Endodermal cell (in vitro differentiated cells): ENCODE measurements at regions not wholly inside any gene's neighbourhood (a gene's known extent, or its start where the extent isn't known, plus 50 kb on each side); places are given as distances from the start of the nearest gene placed in this dataset.

Experiments
- DNase-seq: peaks from one replicate; pipeline ENCODE4 v3.0.0-alpha.2; 2017
- H3K27ac ChIP-seq: 2 replicates; pipeline ENCODE4 v1.5.1; 2013; ENCODE audit warnings: mild to moderate bottlenecking, low read depth, low read length, moderate library complexity
- H3K27me3 ChIP-seq: 2 replicates; pipeline ENCODE4 v1.6.1; 2013; ENCODE audit warnings: mild to moderate bottlenecking, low read length, moderate library complexity; ENCODE audit not compliant: insufficient read depth, control insufficient read depth, poor library complexity, severe bottlenecking
- H3K36me3 ChIP-seq: 2 replicates; pipeline ENCODE4 v1.7.0; 2013; ENCODE audit warnings: mild to moderate bottlenecking, low read length, moderate library complexity; ENCODE audit not compliant: control insufficient read depth, insufficient read depth
- H3K4me1 ChIP-seq: one replicate; pipeline ENCODE4 v1.7.0; 2013; ENCODE audit warnings: low read length; ENCODE audit not compliant: control insufficient read depth, insufficient read depth
- H3K4me3 ChIP-seq: 2 replicates; pipeline ENCODE4 v1.5.1; 2013; ENCODE audit warnings: mild to moderate bottlenecking, low read length, moderate library complexity
- H3K9ac ChIP-seq: 2 replicates; pipeline ENCODE4 v1.6.1; 2013; ENCODE audit warnings: mild to moderate bottlenecking, low read length, moderate library complexity; ENCODE audit not compliant: poor library complexity, severe bottlenecking; ENCODE audit errors: extremely low read depth
- H3K9me3 ChIP-seq: 2 replicates; pipeline ENCODE4 v1.6.1; 2013; ENCODE audit warnings: mild to moderate bottlenecking, low read length, moderate library complexity; ENCODE audit not compliant: control insufficient read depth
- H3K27ac Mint-ChIP-seq: 2 replicates; pipeline ENCODE4 v1.8.0; 2020; ENCODE audit warnings: mixed read lengths
- H3K27me3 Mint-ChIP-seq: 2 replicates; pipeline ENCODE4 v1.8.0; 2021; ENCODE audit warnings: mild to moderate bottlenecking, mixed read lengths; ENCODE audit not compliant: insufficient read depth
- H3K36me3 Mint-ChIP-seq: 2 replicates; pipeline ENCODE4 v1.8.0; 2020; ENCODE audit warnings: low read depth, mixed read lengths
- H3K4me1 Mint-ChIP-seq: 2 replicates; pipeline ENCODE4 v1.8.0; 2020; ENCODE audit warnings: mixed read lengths
- H3K4me3 Mint-ChIP-seq: 2 replicates; pipeline ENCODE4 v1.8.0; 2020; ENCODE audit warnings: mild to moderate bottlenecking, moderate library complexity, mixed read lengths
- H3K9me3 Mint-ChIP-seq: 2 replicates; pipeline ENCODE4 v1.8.0; 2020; ENCODE audit warnings: mild to moderate bottlenecking, mixed read lengths
- WGBS, 2 experiments: methylation state at CpG; one replicate each; pipeline versions ENCODE4 v1.1.5 to v1.1.7; 2013; ENCODE audit warnings: missing lambda C conversion rate in 2 of 2, mixed read lengths in 1 of 2; ENCODE audit not compliant: insufficient coverage in 1 of 2, insufficient read length in 1 of 2; 5-methylcytosine and 5-hydroxymethylcytosine counted together
- TF ChIP-seq, protein P1 (sequence below): fragments of 200-600 bp; sonication (generic); conservative IDR thresholded peaks from 2 replicates; pipeline ENCODE4 v1.5.0; 2021; ENCODE audit warnings: antibody characterized with exemption, mild to moderate bottlenecking

GRCh38 chr3:127110982-127111693 is 81.8 kb upstream of the PRR23E start:
- DNase-seq: peak; percentile 22
- Histone ChIP-seq H3K9me3 (peaks cover 26% of the 10 kb centered on the region), H3K36me3 (no peaks in the 10 kb centered on the region), H3K9ac (no peak overlapping the region), H3K4me1 (no peaks in the 10 kb centered on the region), H3K27ac (no peak overlapping the region), H3K4me3 (no peak overlapping the region), H3K27me3 (no peaks in the 10 kb centered on the region)
- WGBS, 2 experiments: 60 to 65% methylated on average over 3 of the region's 3 CpGs
- Mint-ChIP-seq H3K27me3 (no peaks in the 10 kb centered on the region), H3K36me3 (peaks cover 5% of the 10 kb centered on the region), H3K27ac (no peak overlapping the region), H3K9me3 (peaks cover 24% of the 10 kb centered on the region), H3K4me1 (no peaks in the 10 kb centered on the region), H3K4me3 (no peak overlapping the region)
- TF ChIP-seq, protein P1, sequence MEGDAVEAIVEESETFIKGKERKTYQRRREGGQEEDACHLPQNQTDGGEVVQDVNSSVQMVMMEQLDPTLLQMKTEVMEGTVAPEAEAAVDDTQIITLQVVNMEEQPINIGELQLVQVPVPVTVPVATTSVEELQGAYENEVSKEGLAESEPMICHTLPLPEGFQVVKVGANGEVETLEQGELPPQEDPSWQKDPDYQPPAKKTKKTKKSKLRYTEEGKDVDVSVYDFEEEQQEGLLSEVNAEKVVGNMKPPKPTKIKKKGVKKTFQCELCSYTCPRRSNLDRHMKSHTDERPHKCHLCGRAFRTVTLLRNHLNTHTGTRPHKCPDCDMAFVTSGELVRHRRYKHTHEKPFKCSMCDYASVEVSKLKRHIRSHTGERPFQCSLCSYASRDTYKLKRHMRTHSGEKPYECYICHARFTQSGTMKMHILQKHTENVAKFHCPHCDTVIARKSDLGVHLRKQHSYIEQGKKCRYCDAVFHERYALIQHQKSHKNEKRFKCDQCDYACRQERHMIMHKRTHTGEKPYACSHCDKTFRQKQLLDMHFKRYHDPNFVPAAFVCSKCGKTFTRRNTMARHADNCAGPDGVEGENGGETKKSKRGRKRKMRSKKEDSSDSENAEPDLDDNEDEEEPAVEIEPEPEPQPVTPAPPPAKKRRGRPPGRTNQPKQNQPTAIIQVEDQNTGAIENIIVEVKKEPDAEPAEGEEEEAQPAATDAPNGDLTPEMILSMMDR: no peak

GRCh38 chr3:127112796-127113570 is 79.9 kb upstream of the PRR23E start:
- H3K4me1 Mint-ChIP-seq: no peaks in the 10 kb centered on the region
- H3K4me3 Mint-ChIP-seq: no peak overlapping the region
- 81% methylated on average over 5 of the region's 5 CpGs for WGBS, 2 experiments
- no peaks in the 10 kb centered on the region for H3K27me3 ChIP-seq
- TF ChIP-seq, protein P1: no peak
- no peaks in the 10 kb centered on the region for H3K4me1 ChIP-seq
- no peak overlapping the region for H3K4me3 ChIP-seq
- H3K9me3 Mint-ChIP-seq: peaks cover 24% of the 10 kb centered on the region
- no peaks in the 10 kb centered on the region for H3K36me3 ChIP-seq
- peaks cover 26% of the 10 kb centered on the region for H3K9me3 ChIP-seq
- H3K36me3 Mint-ChIP-seq: peaks cover 5% of the 10 kb centered on the region
- H3K27ac ChIP-seq: no peak overlapping the region
- no peaks in the 10 kb centered on the region for H3K27me3 Mint-ChIP-seq
- H3K27ac Mint-ChIP-seq: no peak overlapping the region
- no peak overlapping the region for H3K9ac ChIP-seq
- peak; percentile 14 for DNase-seq

DNA sequence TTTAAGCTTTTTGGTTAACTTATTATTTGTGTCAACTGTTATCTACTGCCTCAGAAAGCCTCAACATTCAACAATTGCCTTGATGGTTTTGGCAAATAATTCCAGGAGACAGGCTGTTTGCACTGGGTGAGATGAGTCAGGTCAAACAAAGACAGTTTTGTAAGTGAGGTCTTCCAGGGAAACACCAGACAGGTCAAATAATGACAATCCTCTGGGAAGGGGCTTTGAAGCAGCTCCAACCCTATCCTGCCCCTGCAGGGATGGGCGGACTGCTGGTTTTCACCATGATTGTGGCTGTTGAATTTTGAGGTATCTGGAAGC is 79.4 kb upstream of the PRR23E start:
- no peak overlapping the region for H3K4me3 Mint-ChIP-seq
- 84% methylated on average over 1 of the region's 1 CpG; no CpG with 5 or more reads in 1 of the 2 experiments for WGBS, 2 experiments

More for the DNA sequence above, 79.4 kb upstream of the PRR23E start:
- Mint-ChIP-seq H3K36me3 (peaks cover 5% of the 10 kb centered on the region), H3K27ac (no peak overlapping the region), H3K27me3 (no peaks in the 10 kb centered on the region), H3K4me1 (no peaks in the 10 kb centered on the region), H3K9me3 (peaks cover 24% of the 10 kb centered on the region)
- DNase-seq: peak; percentile 17
- Histone ChIP-seq H3K27me3 (no peaks in the 10 kb centered on the region), H3K27ac (no peak overlapping the region), H3K9ac (no peak overlapping the region), H3K4me1 (no peaks in the 10 kb centered on the region), H3K9me3 (peaks cover 26% of the 10 kb centered on the region), H3K36me3 (no peaks in the 10 kb centered on the region), H3K4me3 (no peak overlapping the region)
- TF ChIP-seq, protein P1: no peak
